Skeletal muscle cell (primary cell): ENCODE measurements at regions not wholly inside any gene's neighbourhood (a gene's known extent, or its start where the extent isn't known, plus 50 kb on each side); places are given as distances from the start of the nearest gene placed in this dataset.
"Not testable (repeated sequence)": the region's sequence is repeated elsewhere in the genome, so short reads cannot be mapped to it uniquely, and the experiment has no call there.

Experiments
- DNase-seq: peaks from one replicate; pipeline ENCODE4 v3.0.0-alpha.2; 2010; ENCODE audit warnings: low read depth
- H3K4me3 ChIP-seq: 2 replicates; pipeline ENCODE4 v1.5.1; 2011; ENCODE audit warnings: low read depth, mild to moderate bottlenecking, control low read depth, low read length, moderate library complexity

GRCh38 chr2:183495589-183496267 lies 371.5 kb downstream of the NUP35 start:
- DNase-seq = no peak
- no peak overlapping the region for H3K4me3 ChIP-seq

GRCh38 chr2:183497861-183498260 lies 373.6 kb downstream of the NUP35 start:
- no peak overlapping the region for H3K4me3 ChIP-seq
- DNase-seq = no peak

- no peak for DNase-seq
- H3K4me3 ChIP-seq = no peak overlapping the region
These were observed 381.7 kb downstream of the NUP35 start for GRCh38 chr2:183505911-183506310.

DNA sequence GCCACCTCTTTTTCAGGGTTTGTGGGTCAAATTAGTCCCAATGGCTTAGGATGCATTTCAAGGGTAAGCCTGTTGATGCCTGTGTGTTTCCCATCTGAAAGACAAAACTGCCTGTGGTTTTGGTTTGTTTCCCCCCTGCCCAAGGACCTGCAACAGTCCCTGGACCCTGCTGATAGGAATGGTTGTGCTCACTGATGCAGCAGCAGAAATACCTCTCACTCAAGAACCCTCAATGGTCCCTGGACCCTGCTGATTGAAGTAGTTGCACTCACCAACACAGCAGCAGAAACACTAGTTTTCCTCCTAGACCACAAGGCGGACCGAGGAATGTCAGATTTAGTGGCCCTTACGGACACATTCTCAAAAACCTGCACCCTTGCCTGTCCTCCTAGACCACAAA lies 386.9 kb downstream of the NUP35 start:
- no peak for DNase-seq
- no peak overlapping the region for H3K4me3 ChIP-seq

GRCh38 chr2:183519371-183520056 lies 395.3 kb downstream of the NUP35 start:
- no peak overlapping the region for H3K4me3 ChIP-seq
- DNase-seq = no peak

GRCh38 chr2:183521911-183522310 lies 397.7 kb downstream of the NUP35 start:
- no peak overlapping the region for H3K4me3 ChIP-seq
- no peak for DNase-seq

DNA sequence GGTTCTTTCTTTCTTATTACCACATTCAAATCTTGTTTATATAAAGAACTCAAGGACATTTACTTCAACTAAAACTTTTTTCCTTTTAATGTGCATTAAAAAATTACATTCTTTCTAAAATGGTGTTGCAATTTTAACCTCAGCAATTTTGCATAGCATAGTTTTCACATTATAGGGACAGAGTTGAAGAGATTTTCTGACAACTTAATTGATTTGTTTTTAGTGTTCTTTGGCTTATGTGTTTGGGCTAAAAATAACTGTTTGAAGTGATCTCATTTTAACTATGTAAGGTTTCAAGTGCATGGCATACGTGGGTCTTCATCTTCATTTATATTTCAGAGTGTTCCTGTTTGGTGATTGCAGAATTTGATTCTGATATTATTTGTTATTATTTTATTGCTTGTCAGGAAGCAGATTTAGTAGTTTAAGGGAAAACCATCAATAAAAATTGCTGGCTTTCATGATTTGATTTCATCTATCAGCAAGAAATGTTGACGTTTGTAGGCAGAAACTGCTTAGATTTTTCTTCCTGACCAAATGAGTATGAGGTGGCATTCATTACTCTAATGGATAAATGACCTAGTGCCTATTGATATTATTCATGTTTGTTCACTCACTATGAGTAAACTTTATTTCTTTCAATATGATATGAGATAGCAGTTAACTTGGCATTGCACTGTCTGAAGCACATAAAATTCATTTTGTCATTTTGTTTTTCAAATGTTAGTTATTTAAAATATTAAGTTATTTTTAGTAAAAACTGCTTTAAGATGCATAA lies 398.4 kb downstream of the NUP35 start:
- no peak for DNase-seq
- H3K4me3 ChIP-seq = no peak overlapping the region

GRCh38 chr2:183530333-183530901 lies 406.2 kb downstream of the NUP35 start:
- no peak for DNase-seq

GRCh38 chr2:183532514-183532913 lies 408.3 kb downstream of the NUP35 start:
- no peak overlapping the region for H3K4me3 ChIP-seq
- no peak for DNase-seq

More at GRCh38 chr2:183530333-183530901, 406.2 kb downstream of the NUP35 start:
- H3K4me3 ChIP-seq = no peak overlapping the region

DNA sequence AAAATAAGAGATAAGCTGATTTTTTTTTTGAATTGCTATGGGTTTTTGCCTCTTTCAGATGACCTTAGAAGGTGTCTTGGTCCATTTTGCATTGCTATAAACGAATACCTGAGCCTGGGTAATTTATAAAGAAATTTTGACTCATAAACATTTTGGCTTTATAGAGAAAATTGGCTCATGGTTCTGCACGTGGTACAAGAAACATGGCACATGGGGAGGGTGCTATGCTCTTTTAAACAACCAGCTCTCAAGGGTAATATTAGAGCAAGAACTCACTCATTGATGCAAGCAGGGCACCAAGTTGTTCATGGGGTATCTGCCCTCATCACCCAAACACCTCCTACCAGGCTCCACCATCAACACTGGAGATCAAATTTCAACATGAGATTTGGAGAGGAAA lies 408.8 kb downstream of the NUP35 start:
- H3K4me3 ChIP-seq = no peak overlapping the region
- no peak for DNase-seq

DNA sequence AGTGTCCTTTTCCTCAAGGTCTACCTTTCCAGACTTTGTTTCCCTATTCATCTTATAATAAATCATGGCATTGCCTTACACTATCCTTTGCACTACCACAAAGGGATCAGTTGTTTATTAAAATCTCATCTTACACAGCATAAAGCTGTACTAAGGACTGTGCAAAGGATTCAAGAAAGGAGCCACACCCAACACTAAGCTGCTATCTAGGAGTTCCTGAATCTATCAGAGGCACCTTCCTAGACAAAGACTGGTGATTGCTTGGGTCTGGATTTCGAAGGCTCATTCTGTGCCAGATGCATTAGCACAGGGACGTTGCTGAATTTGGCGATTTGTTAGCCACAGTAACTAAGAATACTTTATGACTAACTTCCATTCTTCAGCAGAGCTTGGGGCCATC lies 412.0 kb downstream of the NUP35 start:
- no peak overlapping the region for H3K4me3 ChIP-seq
- DNase-seq = no peak

DNA sequence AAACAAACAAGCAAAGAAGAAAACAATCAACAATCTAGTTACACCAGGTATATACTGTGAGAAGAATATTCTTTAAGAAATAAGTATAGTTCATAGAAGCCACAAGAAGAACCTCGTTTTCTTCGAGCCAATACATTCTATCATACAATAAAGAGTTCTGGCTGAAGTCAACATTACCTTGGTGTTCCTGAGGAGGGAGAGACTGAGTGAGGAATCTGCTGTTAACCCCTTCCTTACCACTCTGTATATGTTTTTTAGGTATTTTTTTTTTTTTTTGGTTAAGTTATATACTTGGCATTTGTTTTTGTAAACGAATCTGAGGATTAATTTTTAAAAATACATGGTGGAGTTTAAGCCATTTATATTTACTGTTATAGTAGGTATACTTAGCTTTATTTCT lies 412.5 kb downstream of the NUP35 start:
- DNase-seq = no peak

GRCh38 chr2:183541766-183542165 lies 417.5 kb downstream of the NUP35 start:
- H3K4me3 ChIP-seq = no peak overlapping the region
- peak; percentile 53 for DNase-seq

More for the DNA sequence above, 412.5 kb downstream of the NUP35 start:
- H3K4me3 ChIP-seq = no peak overlapping the region

GRCh38 chr2:183542606-183543005 lies 418.4 kb downstream of the NUP35 start:
- no peak for DNase-seq
- H3K4me3 ChIP-seq = no peak overlapping the region

GRCh38 chr2:183543222-183543621 lies 419.0 kb downstream of the NUP35 start:
- no peak overlapping the region for H3K4me3 ChIP-seq
- no peak for DNase-seq

GRCh38 chr2:183543731-183544130 lies 419.5 kb downstream of the NUP35 start:
- no peak overlapping the region for H3K4me3 ChIP-seq
- no peak for DNase-seq

GRCh38 chr2:183546560-183547350 lies 422.5 kb downstream of the NUP35 start:
- not testable (repeated sequence) for DNase-seq, H3K4me3 ChIP-seq

DNA sequence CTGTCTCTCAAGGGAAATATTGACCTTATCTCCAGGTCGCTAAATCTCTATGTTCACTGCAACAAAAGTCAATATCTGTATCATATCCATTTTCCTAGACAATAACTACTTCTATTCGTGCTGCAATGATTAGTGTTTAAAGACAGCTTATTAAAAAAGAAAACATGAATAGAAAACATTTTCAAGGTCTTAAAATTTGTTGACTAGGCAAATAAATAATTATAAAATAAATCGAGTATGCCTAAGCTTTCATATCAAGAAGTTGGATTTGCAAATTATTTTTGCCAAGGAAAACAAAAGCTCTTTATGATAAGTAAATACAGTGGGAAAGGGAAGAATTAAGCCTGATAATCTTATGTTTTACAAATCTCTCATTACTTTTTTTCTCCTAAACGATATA lies 428.5 kb downstream of the NUP35 start:
- no peak for DNase-seq
- H3K4me3 ChIP-seq = no peak overlapping the region

DNA sequence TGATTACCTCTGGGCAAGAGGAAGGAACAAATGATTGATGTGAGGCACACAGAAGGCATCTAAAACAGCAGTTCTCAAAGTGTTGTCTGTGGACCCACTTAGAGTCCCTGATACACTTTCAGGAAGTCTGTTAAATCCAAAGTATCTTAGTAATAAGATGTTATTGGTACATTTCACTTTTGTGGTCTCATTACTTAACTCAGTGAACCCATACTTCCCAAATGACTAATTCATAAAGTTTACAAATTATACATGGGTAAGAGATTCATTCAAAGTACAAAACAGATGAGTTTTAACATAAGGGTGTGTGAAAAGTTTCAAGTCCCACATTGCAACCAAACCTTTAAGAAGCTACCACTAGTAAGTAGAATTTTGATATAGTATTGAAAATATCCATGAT lies 440.5 kb downstream of the NUP35 start:
- DNase-seq = no peak
- no peak overlapping the region for H3K4me3 ChIP-seq
